ENCODE measurements at regions not wholly inside any gene's neighbourhood (a gene's known extent, or its start where the extent isn't known, plus 50 kb on each side); places are given as distances from the start of the nearest gene placed in this dataset.

- Histone ChIP-seq H3K9me3 (ENCODE audit: control insufficient read depth, insufficient read depth, low read depth, low read length) (no peaks in the 10 kb centered on the region), H3K4me3 (ENCODE audit: low read depth, low read length) (no peak overlapping the region), H3K4me1 (ENCODE audit: control insufficient read depth, insufficient read depth, low read length) (no peaks in the 10 kb centered on the region), H3K27ac (ENCODE audit: extremely low read depth, low read depth, low read length) (no peak overlapping the region), H3K36me3 (ENCODE audit: control insufficient read depth in 2 of 2, insufficient read depth in 1 of 2, low read length in 2 of 2) (no peaks in the 10 kb centered on the region)
- POLR2A ChIA-PET, result no interaction called here
- no peak for TF ChIP-seq ZNF521 (tag by site-specific recombination; IDR thresholded peaks at IDR 0.05)
- no peak for TF ChIP-seq EGR2 (tag by site-specific recombination; IDR thresholded peaks at IDR 0.05; ENCODE audit: low read depth)
- CTCF ChIA-PET, result interaction anchor here (0.6 to 1.4 kb wide), 4 partner anchors 30 to 1359 kb away, joined by 3 to 4 read pairs (median 3); no protein-coding TSS in a partner anchor
Observed at GRCh38 chr4:56731857-56732256, 50.8 kb upstream of the HOPX start.
